K562 (cell line): ENCODE measurements at regions not wholly inside any gene's neighbourhood (a gene's known extent, or its start where the extent isn't known, plus 50 kb on each side); places are given as distances from the start of the nearest gene placed in this dataset.

Experiments
- ATAC-seq: fragments of 200-7000 bp; cut with Tn5 transposase; 3 replicates; pipeline ENCODE4 v1.9.1; 2020; ENCODE audit warnings: moderate library complexity
- BruUV-seq: library from RNA; stranded (reverse); fragments of 400-500 nt; replicated peaks from 2 replicates; lab custom pipeline; 2021; lab: Mats Ljungman, UMichigan
- CTCF ChIA-PET: fragments of 300-600 bp; formaldehyde crosslinking; extraction: SDS; loops from one replicate; lab custom pipeline; 2021; ENCODE audit warnings: low intra/inter-chr PET ratio; lab: Yijun Ruan, JAX
- POLR2A ChIA-PET: fragments of 300-600, 350-650 bp; sonication (Branson Sonifier 250); formaldehyde crosslinking; extraction: SDS; loops from one replicate; lab custom pipeline; 2021; ENCODE audit warnings: antibody characterized with exemption, inconsistent platforms; lab: Yijun Ruan, JAX
- DNase-seq, 4 experiments: peaks; one replicate each; pipeline versions ENCODE4 v3.0.0 to v3.0.0-alpha.2; 2011 to 2018; ENCODE audit warnings: low spot score in 3 of 4, mixed read lengths in 3 of 4; ENCODE audit errors: extremely low read depth in 1 of 4
- FAIRE-seq: peaks from 2 replicates; lab custom pipeline; 2011; peaks lifted over from hg19 to GRCh38; lab: Jason Lieb, UNC
- H2AFZ ChIP-seq: 2 replicates; pipeline ENCODE4 v1.6.0; 2011; ENCODE audit warnings: low read depth, low read length, control low read depth, inconsistent platforms
- H3K27ac ChIP-seq: fragments of 200-600 bp; 3 replicates; pipeline ENCODE4 v1.8.0; 2011; ENCODE audit warnings: low read depth, mild to moderate bottlenecking, control low read depth, inconsistent platforms, low read length, moderate library complexity, mixed read lengths; ENCODE audit errors: extremely low read depth
- H3K27me3 ChIP-seq, 2 experiments: fragments of 300-600 bp in 1 of 2; 2 replicates in 1 of 2; 3 replicates in 1 of 2; pipeline versions ENCODE4 v1.6.0 to v1.8.0; 2011; ENCODE audit warnings: inconsistent platforms in 2 of 2, low read length in 2 of 2, mild to moderate bottlenecking in 1 of 2, mixed read lengths in 1 of 2, moderate library complexity in 1 of 2; ENCODE audit not compliant: control insufficient read depth in 2 of 2, insufficient read depth in 2 of 2
- H3K36me3 ChIP-seq: fragments of 300-600 bp; 3 replicates; pipeline ENCODE4 v1.8.0; 2011; ENCODE audit warnings: mild to moderate bottlenecking, low read length, inconsistent platforms; ENCODE audit not compliant: control insufficient read depth, insufficient read depth
- H3K4me1 ChIP-seq, 2 experiments: fragments of 200-600 bp in 1 of 2; replicated peaks in 1 of 2; 2 replicates in 1 of 2; 3 replicates in 1 of 2; pipeline versions ENCODE4 v1.5.1 to v1.8.0; 2011; ENCODE audit warnings: inconsistent platforms in 2 of 2, low read length in 2 of 2, mild to moderate bottlenecking in 1 of 2, mixed read lengths in 1 of 2, moderate library complexity in 1 of 2; ENCODE audit not compliant: control insufficient read depth in 2 of 2, insufficient read depth in 2 of 2
- H3K4me2 ChIP-seq: 2 replicates; pipeline ENCODE4 v1.6.1; 2011; ENCODE audit warnings: low read length, control low read depth, inconsistent platforms, mixed read lengths; ENCODE audit not compliant: insufficient read depth
- H3K4me3 ChIP-seq: fragments of 200-600 bp; sonication (generic), shearing (Covaris generic); 2 replicates; pipeline ENCODE4 v1.5.1; 2016; ENCODE audit warnings: control low read depth, inconsistent platforms
- H3K79me2 ChIP-seq: fragments of 200-600 bp; 3 replicates; pipeline ENCODE4 v1.8.0; 2011; ENCODE audit warnings: low read length, inconsistent platforms; ENCODE audit not compliant: control insufficient read depth, insufficient read depth
- H3K9ac ChIP-seq, 2 experiments: 2 replicates each; pipeline versions ENCODE4 v1.6.0 to v1.6.1; 2011; ENCODE audit warnings: low read depth in 2 of 2, low read length in 2 of 2, control low read depth in 1 of 2, inconsistent platforms in 1 of 2, mild to moderate bottlenecking in 1 of 2, mixed read lengths in 1 of 2; ENCODE audit not compliant: insufficient read depth in 1 of 2
- H3K9me1 ChIP-seq: one replicate; pipeline ENCODE4 v1.6.0; 2011; ENCODE audit warnings: inconsistent platforms, mild to moderate bottlenecking, low read length, moderate library complexity; ENCODE audit not compliant: control insufficient read depth, insufficient read depth
- H3K9me3 ChIP-seq: replicated peaks from 2 replicates; pipeline ENCODE4 v1.5.1; 2011; ENCODE audit warnings: low read depth, low read length, inconsistent platforms; ENCODE audit not compliant: control insufficient read depth, insufficient read depth
- H4K20me1 ChIP-seq: replicated peaks from 2 replicates; pipeline ENCODE4 v1.6.1; 2011; ENCODE audit warnings: low read length, inconsistent platforms, mixed read lengths; ENCODE audit not compliant: control insufficient read depth, insufficient read depth
- CEBPG ChIP-seq, 3 experiments: fragments of 200-800 bp in 1 of 3; sonication (Bioruptor generic) in 1 of 3; sonication (generic) in 1 of 3; formaldehyde crosslinking in 1 of 3; IDR thresholded peaks in 2 of 3; conservative IDR thresholded peaks in 1 of 3; 2 replicates each; pipeline versions ENCODE4 v1.6.1 to v1.8.0; 2016 to 2022; ENCODE audit warnings: missing compliant biosample characterization in 2 of 3, missing genetic modification characterization in 2 of 3, mild to moderate bottlenecking in 1 of 3, missing genetic modification reagents in 1 of 3
- GTF2A2 ChIP-seq: IDR thresholded peaks from 2 replicates; pipeline ENCODE4 v1.6.1; 2016; ENCODE audit warnings: mild to moderate bottlenecking, missing genetic modification characterization, missing compliant biosample characterization
- ID3 ChIP-seq, 2 experiments: fragments of 250-450 bp in 1 of 2; fragments of 450-650 bp in 1 of 2; sonication (Bioruptor Pico) in 1 of 2; IDR thresholded peaks; 2 replicates each; pipeline versions ENCODE4 v1.6.1 to v1.8.0; 2016 to 2021; ENCODE audit warnings: mild to moderate bottlenecking in 2 of 2, moderate library complexity in 2 of 2, missing compliant biosample characterization in 1 of 2, missing genetic modification characterization in 1 of 2
- LEF1 ChIP-seq: fragments of 450-650 bp; IDR thresholded peaks from 2 replicates; pipeline ENCODE4 v1.6.1; 2016; ENCODE audit warnings: mild to moderate bottlenecking
- MCM3 ChIP-seq: fragments of 450-650 bp; IDR thresholded peaks from 2 replicates; pipeline ENCODE4 v1.6.1; 2016
- PBX2 ChIP-seq, 2 experiments: IDR thresholded peaks in 1 of 2; conservative IDR thresholded peaks in 1 of 2; 2 replicates each; pipeline ENCODE4 v1.6.1; 2016; ENCODE audit warnings: low read depth in 2 of 2, mild to moderate bottlenecking in 1 of 2, missing compliant biosample characterization in 1 of 2, missing genetic modification characterization in 1 of 2, moderate library complexity in 1 of 2
- SIN3A ChIP-seq, 2 experiments: fragments of 150-350 bp in 1 of 2; IDR thresholded peaks; 2 replicates each; pipeline ENCODE4 v1.6.1; 2011 to 2016; ENCODE audit warnings: borderline replicate concordance in 2 of 2, low read depth in 2 of 2, low read length in 2 of 2, mild to moderate bottlenecking in 2 of 2, moderate library complexity in 2 of 2; ENCODE audit not compliant: control insufficient read depth in 1 of 2
- SMARCE1 ChIP-seq: fragments of 450-650 bp; IDR thresholded peaks from 2 replicates; pipeline ENCODE4 v1.7.1; 2016; ENCODE audit warnings: mild to moderate bottlenecking
- SRSF1 ChIP-seq: fragments of 200-400 bp; formaldehyde crosslinking; IDR thresholded peaks from 2 replicates; pipeline ENCODE4 v1.6.1; 2017; ENCODE audit warnings: mild to moderate bottlenecking, low read depth, low read length, moderate library complexity
- TEAD1 ChIP-seq, 2 experiments: fragments of 450-650 bp in 1 of 2; sonication (generic) in 1 of 2; formaldehyde crosslinking; IDR thresholded peaks; 2 replicates each; pipeline versions ENCODE4 v1.4.0 to v1.8.0; 2020 to 2022; ENCODE audit warnings: mild to moderate bottlenecking in 2 of 2, missing genetic modification reagents in 1 of 2
- ZNF696 ChIP-seq: fragments of 250-450 bp; sonication (Bioruptor Pico); conservative IDR thresholded peaks from 2 replicates; pipeline ENCODE4 v1.4.0; 2020; ENCODE audit warnings: mild to moderate bottlenecking, moderate library complexity
- WGBS: fragments of 100-300 bp; shearing (Covaris generic); methylation state at CpG from one replicate; pipeline ENCODE4 v1.1.6; 2016; ENCODE audit warnings: low coverage, mixed read lengths; ENCODE audit not compliant: insufficient coverage; ENCODE audit errors: missing lambda C conversion rate; 5-methylcytosine and 5-hydroxymethylcytosine counted together
- in situ Hi-C: fragments of 300-500 bp; cut with MboI; formaldehyde crosslinking; loops from 4 replicates; pipeline ENCODE4 v1.15.0; 2018; ENCODE audit warnings: inconsistent platforms, mixed read lengths
- intact Hi-C: fragments of 100-400 bp; cut with micrococcal nuclease; formaldehyde crosslinking; loops from 2 replicates; pipeline ENCODE4 v1.14.2; 2022

GRCh38 chr3:181987736-181988135 lies 276.0 kb downstream of the SOX2 start (continued):
- no peak for TF ChIP-seq ZNF696 (CRISPR knock-in tag)

- Histone ChIP-seq H3K4me2 (no peak overlapping the region), H3K9me1 (no peaks in the 10 kb centered on the region), H3K9me3 (no peaks in the 10 kb centered on the region), H3K9ac (no peak overlapping the region), H4K20me1 (no peaks in the 10 kb centered on the region), H2AFZ (no peak overlapping the region), H3K79me2 (no peaks in the 10 kb centered on the region), H3K4me1 (no peaks in the 10 kb centered on the region), H3K27ac (no peak overlapping the region), H3K27me3 (no peaks in the 10 kb centered on the region), H3K4me3 (no peak overlapping the region), H3K36me3 (no peaks in the 10 kb centered on the region)
- ChIA-PET POLR2A (no interaction called here), CTCF (no interaction called here)
- TF ChIP-seq PBX2 (CRISPR knock-in tag; IDR thresholded peaks at IDR 0.05; ENCODE audit: low read depth) (no peak), PBX2 (tag; conservative IDR thresholded peaks at IDR 0.05; ENCODE audit: low read depth) (no peak), SRSF1 (no peak), SIN3A (IDR thresholded peaks at IDR 0.05; ENCODE audit: borderline replicate concordance in 2 of 2, control insufficient read depth in 1 of 2, low read depth in 2 of 2, low read length in 2 of 2) (no peak), GTF2A2 (no peak), ID3 (CRISPR knock-in tag; IDR thresholded peaks at IDR 0.05) (no peak), ID3 (tag; IDR thresholded peaks at IDR 0.05) (no peak), TEAD1 (CRISPR knock-in tag; IDR thresholded peaks at IDR 0.05) (no peak), CEBPG (CRISPR knock-in tag; IDR thresholded peaks at IDR 0.05) (no peak), CEBPG (tag; conservative IDR thresholded peaks at IDR 0.05 in 1 of 2, IDR thresholded peaks at IDR 0.05 in 1 of 2) (no peak), MCM3 (no peak), LEF1 (no peak), SMARCE1 (no peak)
- no peak for ATAC-seq
- FAIRE-seq = no peak
- 0% methylated on average over 4 of the region's 4 CpGs for WGBS
- intact Hi-C loops (no loop called here), in situ Hi-C loops (no loop called here)
- no peak for DNase-seq
- no TSS peak for BruUV-seq
Measured at GRCh38 chr3:181998828-181999227, 287.1 kb downstream of the SOX2 start.
